NCI-H1092 (cell line): ENCODE measurements at regions not wholly inside any gene's neighbourhood (a gene's known extent, or its start where the extent isn't known, plus 50 kb on each side); places are given as distances from the start of the nearest gene placed in this dataset.
"Not testable (repeated sequence)": the region's sequence is repeated elsewhere in the genome, so short reads cannot be mapped to it uniquely, and the experiment has no call there.

Experiments
- DNase-seq: peaks from one replicate; lab custom pipeline; 2025; lab: John Stamatoyannopoulos, UW

DNA sequence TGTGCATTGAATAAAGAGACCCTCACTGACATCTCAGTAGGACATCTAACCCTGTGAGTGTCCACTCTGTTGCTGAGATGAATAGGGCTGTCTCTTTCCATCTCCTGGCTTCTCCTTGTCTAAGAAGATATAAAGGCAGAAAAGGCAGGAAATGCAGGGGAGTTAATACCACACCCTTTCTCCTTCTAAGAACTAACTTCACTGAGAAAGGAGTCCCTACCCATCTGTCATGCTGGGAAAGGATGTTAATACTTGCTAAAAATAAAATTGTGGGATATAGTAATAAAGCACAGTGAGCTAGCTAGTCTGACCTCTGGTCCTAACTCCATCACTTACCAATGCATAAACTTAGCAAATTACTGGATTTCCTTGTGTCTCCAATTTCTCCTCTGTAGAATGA, 213.9 kb upstream of the FIGN start:
- DNase-seq = no peak

- DNase-seq = no peak
These were observed 208.5 kb upstream of the FIGN start for GRCh38 chr2:163944347-163944737.

DNA sequence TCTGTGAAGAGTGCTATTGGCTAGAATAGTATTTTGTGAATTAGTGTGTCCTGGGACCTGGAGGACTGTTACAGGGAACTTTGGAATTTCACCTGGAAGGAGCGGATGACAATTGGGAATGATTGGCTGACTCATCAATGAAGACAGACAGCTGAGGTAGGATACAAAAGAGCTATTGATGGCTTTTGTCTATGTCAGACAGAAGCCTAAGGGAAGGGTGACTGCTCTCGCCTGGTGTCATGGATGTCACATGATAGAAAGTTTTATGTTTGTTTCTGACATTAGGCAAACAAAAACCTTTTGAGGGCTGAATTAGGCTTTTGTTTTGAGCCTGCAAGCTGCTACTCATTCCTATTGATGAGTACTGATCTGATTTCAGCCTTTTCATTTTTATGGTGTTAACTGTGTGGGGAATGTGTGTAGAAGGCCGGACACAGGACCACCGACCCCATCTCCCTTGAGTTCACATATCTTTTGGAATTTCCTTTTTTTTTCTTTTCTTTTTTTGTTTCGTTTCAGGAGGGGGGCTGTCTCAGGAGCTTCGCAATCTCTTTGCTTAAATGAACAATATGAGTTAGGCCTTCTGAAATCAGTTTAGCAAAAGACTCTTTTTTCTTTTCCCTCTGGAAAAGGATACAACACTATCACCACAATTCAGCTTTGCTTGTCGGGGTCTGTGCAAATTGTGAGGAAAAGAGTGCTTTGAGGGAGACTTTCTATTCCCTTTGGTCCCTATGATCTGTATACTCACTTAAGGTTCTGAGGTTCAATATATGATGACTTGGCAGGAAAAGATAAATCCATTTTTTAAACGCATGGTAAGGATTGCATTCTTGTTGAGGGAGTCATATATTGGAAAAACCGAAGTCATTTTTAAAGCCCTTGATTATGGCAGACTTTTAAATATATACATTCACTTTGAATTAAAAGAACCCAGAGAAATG, 207.9 kb upstream of the FIGN start:
- no peak for DNase-seq

DNA sequence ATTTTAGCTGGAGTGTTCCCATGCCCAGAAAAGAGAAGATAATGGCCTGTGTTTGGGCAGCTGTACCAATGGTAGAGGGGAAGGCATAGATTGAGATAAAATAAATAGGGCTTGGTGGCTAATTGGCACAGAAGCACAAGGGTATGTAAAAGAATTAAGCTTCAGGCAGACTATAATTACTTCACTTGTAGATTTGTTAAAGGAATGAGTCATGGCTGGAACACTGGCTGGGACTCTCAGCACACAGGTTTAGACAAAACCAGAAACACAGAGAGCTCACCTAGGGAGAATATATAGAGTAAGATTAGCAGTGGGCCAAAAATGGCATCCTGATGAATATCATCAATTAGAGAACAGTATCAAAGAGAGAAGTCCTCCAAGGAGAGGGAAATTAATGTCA, 198.3 kb upstream of the FIGN start:
- no peak for DNase-seq

DNA sequence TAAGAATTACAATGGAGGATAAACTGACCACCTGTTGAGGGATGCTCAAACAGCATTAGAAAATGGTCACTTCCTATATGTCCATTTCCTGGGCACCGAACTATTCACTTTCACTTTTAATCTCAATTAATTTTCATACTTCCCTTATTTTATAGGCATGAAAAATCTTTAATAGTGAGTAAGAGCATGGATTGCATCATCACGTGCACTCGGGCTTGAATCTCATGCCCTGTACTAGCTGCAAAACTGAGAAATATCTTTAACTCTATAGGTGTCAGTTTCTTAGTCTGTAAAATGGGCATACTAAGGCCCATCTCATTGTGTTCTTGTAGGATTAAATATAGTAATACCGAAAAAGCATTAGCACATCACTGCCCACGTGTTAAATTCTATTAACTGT, 183.9 kb upstream of the FIGN start:
- DNase-seq = no peak

- not testable (repeated sequence) for DNase-seq
These were observed 178.7 kb upstream of the FIGN start for GRCh38 chr2:163914486-163914885.

DNA sequence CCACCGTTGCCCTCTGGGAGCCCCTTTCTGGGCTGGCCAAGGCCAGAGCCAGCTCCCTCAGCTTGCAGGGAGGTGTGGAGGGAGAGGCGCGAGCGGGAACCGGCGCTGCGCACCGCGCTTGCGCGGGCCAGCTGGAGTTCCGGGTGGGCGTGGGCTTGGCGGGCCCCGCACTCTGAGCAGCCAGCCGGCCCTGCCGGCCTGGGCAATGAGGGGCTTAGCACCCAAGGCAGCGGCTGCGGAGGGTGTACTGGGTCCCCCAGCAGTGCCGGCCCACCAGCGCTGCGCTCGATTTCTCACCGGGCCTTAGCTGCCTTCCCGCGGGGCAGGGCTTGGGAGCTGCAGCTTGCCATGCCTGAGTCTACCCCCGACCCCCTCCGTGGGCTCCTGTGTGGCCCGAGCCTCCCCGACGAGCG, 177.7 kb upstream of the FIGN start:
- not testable (repeated sequence) for DNase-seq

DNA sequence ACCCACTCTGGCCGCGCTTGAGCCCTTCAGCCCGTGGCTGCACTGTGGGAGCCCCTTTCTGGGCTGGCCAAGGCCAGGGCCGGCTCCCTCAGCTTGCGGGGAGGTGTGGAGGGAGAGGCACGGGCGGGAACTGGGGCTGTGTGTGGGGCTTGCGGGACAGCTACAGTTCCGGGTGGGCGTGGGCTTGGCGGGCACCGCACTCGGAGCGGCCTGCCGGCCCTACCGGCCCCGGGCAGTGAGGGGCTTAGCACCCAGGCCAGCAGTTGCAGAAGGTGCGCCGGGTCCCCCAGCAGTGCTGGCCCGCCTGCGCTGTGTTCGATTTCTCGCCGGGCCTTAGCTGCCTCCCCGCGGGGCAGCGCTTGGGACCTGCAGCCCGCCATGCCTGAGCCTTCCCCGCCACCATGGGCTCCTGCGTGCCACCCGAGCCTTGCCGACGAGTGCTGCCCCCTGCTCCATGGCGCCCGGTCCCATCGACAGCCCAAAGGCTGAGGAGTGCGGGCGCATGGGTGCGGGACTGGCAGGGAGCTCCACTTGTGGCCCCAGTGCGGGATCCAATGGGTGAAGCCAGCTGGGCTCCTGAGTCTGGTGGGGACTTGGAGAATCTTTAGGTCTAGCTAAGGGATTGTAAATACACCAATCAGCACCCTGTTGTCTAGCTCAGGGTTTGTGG, 173.7 kb upstream of the FIGN start:
- DNase-seq = no peak

DNA sequence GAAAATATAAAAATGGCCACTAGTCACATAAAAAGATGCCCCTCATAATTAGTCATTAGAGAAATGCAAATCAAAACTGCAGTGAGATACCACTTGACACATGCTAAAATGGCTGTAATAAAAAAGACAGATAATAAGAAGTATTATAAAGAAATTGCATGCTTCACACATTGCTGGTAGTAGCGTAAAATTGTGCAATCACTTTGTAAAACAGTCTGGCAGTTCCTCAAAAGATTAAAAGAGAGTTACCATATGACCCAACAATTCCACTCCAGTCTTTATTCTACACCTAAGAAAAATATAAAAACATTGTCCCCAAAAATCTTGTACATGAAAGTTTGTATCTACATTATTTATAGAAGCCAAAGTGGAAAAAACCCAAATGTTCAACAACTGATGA, 170.6 kb upstream of the FIGN start:
- no peak for DNase-seq

- DNase-seq = no peak
These were observed 162.0 kb upstream of the FIGN start for GRCh38 chr2:163897799-163898198.

DNA sequence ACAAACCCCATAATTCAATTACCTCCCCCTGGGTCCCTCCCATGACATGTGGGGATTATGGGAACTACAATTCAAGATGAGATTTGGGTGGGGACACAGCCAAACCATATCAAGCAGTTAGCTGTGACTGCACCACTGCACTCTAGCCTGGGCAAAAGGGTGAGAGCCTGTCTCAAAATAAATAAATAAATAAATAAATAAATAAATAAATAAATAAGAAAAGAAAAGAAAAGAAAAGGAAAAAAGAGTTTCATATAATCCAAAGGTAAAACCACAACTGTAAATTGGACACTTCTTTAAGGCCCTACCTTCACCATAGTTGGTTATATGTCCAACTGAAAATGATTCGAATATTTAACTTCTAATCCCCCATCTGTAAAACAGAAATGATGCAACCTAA, 157.6 kb upstream of the FIGN start:
- not testable (repeated sequence) for DNase-seq

GRCh38 chr2:163888591-163888990, 152.8 kb upstream of the FIGN start:
- no peak for DNase-seq

DNA sequence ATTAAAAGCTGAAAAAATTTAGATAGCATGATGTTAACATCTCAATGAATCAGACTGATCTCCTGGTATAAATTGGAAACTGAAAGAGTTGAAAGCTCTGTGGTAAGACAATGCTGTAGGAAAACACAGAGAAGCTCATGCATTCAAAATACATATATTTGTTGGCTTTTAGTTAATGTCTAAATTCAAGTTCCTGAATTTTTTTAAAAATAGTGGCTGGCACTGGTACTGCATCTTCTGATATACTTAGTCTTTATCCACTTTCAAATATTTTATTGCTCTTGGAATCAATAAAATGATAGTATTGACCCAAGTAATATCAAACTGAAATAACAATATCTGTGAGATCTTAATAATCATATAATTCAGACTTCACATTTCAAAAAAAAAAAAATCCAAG, 151.4 kb upstream of the FIGN start:
- DNase-seq = no peak

GRCh38 chr2:163884416-163884815, 148.6 kb upstream of the FIGN start:
- DNase-seq = no peak

- DNase-seq = no peak
These were observed 142.9 kb upstream of the FIGN start for GRCh38 chr2:163878718-163879117.

GRCh38 chr2:163877316-163877715, 141.5 kb upstream of the FIGN start:
- DNase-seq = no peak

- DNase-seq = no peak
These were observed 127.3 kb upstream of the FIGN start for GRCh38 chr2:163863073-163863472.

DNA sequence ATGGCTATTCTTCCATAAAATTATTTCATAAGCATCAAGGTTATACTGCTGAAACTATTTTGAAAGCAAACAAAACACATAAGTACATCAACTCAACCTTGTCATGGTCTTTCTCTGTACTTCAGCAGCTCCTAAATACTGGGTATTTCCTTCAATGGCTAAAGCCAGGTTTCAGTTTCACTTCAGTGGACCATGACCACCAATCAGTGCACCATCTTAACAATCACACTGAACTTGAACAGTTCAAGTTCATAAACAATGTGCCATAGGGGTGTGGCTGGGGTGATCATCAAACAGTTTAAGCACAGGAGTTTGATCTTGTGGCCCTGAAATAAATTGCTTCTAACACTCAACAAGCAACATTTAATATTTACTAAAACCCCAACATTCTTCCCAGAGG, 124.1 kb upstream of the FIGN start:
- DNase-seq = no peak

- no peak for DNase-seq
These were observed 121.1 kb upstream of the FIGN start for GRCh38 chr2:163856941-163857340.

GRCh38 chr2:163852616-163853015, 116.8 kb upstream of the FIGN start:
- no peak for DNase-seq

GRCh38 chr2:163849756-163850435, 114.1 kb upstream of the FIGN start:
- DNase-seq = no peak

DNA sequence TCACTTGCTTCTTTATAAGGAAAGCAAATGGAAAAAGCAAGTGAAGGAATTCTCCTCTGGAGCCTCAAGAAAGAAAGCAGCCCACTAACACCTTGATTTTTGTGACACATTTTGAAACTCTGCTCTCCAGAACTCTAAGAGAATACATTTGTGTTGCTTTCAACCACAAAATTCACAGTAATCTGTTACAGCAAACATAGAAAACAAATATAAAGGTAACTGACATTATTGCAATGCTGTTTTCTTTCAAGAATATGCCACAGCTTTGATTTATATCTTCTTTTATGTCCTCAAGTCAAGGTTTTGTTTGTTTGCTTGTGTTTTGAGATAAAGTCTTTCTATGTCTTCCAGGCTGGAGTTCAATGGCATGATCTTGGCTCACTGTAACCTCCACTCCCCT, 103.1 kb upstream of the FIGN start:
- DNase-seq = no peak

- DNase-seq = no peak
These were observed 100.4 kb upstream of the FIGN start for GRCh38 chr2:163836167-163836566.
